Karpas-422 (cell line): ENCODE measurements at regions not wholly inside any gene's neighbourhood (a gene's known extent, or its start where the extent isn't known, plus 50 kb on each side); places are given as distances from the start of the nearest gene placed in this dataset.
"Not testable (repeated sequence)": the region's sequence is repeated elsewhere in the genome, so short reads cannot be mapped to it uniquely, and the experiment has no call there.

ENCODE experiments used
- DNase-seq: peaks from one replicate; pipeline ENCODE4 v3.0.0-alpha.2; 2015
- H2AFZ ChIP-seq: fragments of 200-600 bp; sonication (generic); 2 replicates; pipeline ENCODE4 v1.6.1; 2014; ENCODE audit warnings: antibody characterized with exemption, low read length, mixed read lengths
- H3K27ac ChIP-seq: fragments of 200-600 bp; sonication (generic); 2 replicates; pipeline ENCODE4 v1.5.1; 2014; ENCODE audit warnings: mild to moderate bottlenecking, low read length, moderate library complexity
- H3K27me3 ChIP-seq: fragments of 200-600 bp; sonication (generic); 2 replicates; pipeline ENCODE4 v1.6.1; 2014; ENCODE audit warnings: low read length, mixed read lengths
- H3K36me3 ChIP-seq: fragments of 200-600 bp; sonication (generic); 2 replicates; pipeline ENCODE4 v1.6.1; 2014; ENCODE audit warnings: low read length, mixed read lengths; ENCODE audit not compliant: insufficient read depth
- H3K4me1 ChIP-seq: fragments of 200-600 bp; sonication (generic); 2 replicates; pipeline ENCODE4 v1.6.1; 2014; ENCODE audit warnings: mild to moderate bottlenecking, low read length, mixed read lengths
- H3K4me2 ChIP-seq: fragments of 200-600 bp; sonication (generic); 2 replicates; pipeline ENCODE4 v1.6.1; 2014; ENCODE audit warnings: low read length, low read depth, mild to moderate bottlenecking; ENCODE audit not compliant: poor library complexity, severe bottlenecking
- H3K4me3 ChIP-seq: fragments of 200-600 bp; sonication (generic); 2 replicates; pipeline ENCODE4 v1.5.1; 2014; ENCODE audit warnings: mild to moderate bottlenecking, antibody characterized with exemption, low read length, mixed read lengths
- H3K79me2 ChIP-seq: fragments of 200-600 bp; sonication (generic); 2 replicates; pipeline ENCODE4 v1.6.1; 2014; ENCODE audit warnings: mild to moderate bottlenecking, low read length, mixed read lengths
- H3K9ac ChIP-seq: fragments of 200-600 bp; sonication (generic); 2 replicates; pipeline ENCODE4 v1.6.0; 2014; ENCODE audit warnings: low read length
- H3K9me2 ChIP-seq: fragments of 200-600 bp; sonication (generic), shearing (Covaris generic); replicated peaks from 2 replicates; pipeline ENCODE4 v1.6.0; 2014; ENCODE audit warnings: mild to moderate bottlenecking, low read length, moderate library complexity; ENCODE audit not compliant: insufficient read depth
- H3K9me3 ChIP-seq: fragments of 300-700, 200-600 bp; sonication (generic); 2 replicates; pipeline ENCODE4 v1.6.1; 2014; ENCODE audit warnings: low read length, mixed read lengths
- H4K20me1 ChIP-seq: fragments of 200-600 bp; sonication (generic); 2 replicates; pipeline ENCODE4 v1.6.1; 2014; ENCODE audit warnings: mild to moderate bottlenecking, antibody characterized with exemption, low read length, low read depth; ENCODE audit not compliant: insufficient read depth

GRCh38 chr2:34534341-34534740 lies 935.2 kb upstream of the FAM98A start:
- no peak for DNase-seq
- Histone ChIP-seq H3K4me3 (no peak overlapping the region), H3K9me2 (no peaks in the 10 kb centered on the region), H3K9ac (no peak overlapping the region), H3K27ac (no peak overlapping the region), H4K20me1 (no peaks in the 10 kb centered on the region), H3K4me2 (no peak overlapping the region), H3K79me2 (no peaks in the 10 kb centered on the region), H3K27me3 (no peaks in the 10 kb centered on the region), H3K4me1 (no peaks in the 10 kb centered on the region), H3K36me3 (no peaks in the 10 kb centered on the region), H3K9me3 (peaks cover 5% of the 10 kb centered on the region; the same call in 1 of the 2 replicates), H2AFZ (no peak overlapping the region)

- Histone ChIP-seq H3K4me3 (no peak overlapping the region), H3K79me2 (no peaks in the 10 kb centered on the region), H4K20me1 (no peaks in the 10 kb centered on the region), H3K27ac (no peak overlapping the region), H3K4me1 (no peaks in the 10 kb centered on the region), H3K9me2 (no peaks in the 10 kb centered on the region), H3K36me3 (no peaks in the 10 kb centered on the region), H2AFZ (no peak overlapping the region), H3K27me3 (no peaks in the 10 kb centered on the region), H3K9ac (no peak overlapping the region), H3K4me2 (no peak overlapping the region), H3K9me3 (peaks cover 3% of the 10 kb centered on the region; the same call in 1 of the 2 replicates)
- DNase-seq, result no peak
Observed at GRCh38 chr2:34533585-34534183, 934.6 kb upstream of the FAM98A start.

- DNase-seq, result no peak
- Histone ChIP-seq H3K9ac (no peak overlapping the region), H3K4me2 (no peak overlapping the region)
Observed at GRCh38 chr2:34529965-34530364, 930.9 kb upstream of the FAM98A start.

GRCh38 chr2:34523958-34524514 lies 924.9 kb upstream of the FAM98A start:
- no peaks in the 10 kb centered on the region for H3K79me2 ChIP-seq
- no peaks in the 10 kb centered on the region for H4K20me1 ChIP-seq
- H3K36me3 ChIP-seq, result no peaks in the 10 kb centered on the region
- no peak overlapping the region for H3K27ac ChIP-seq
- peaks cover 9% of the 10 kb centered on the region for H3K9me3 ChIP-seq
- no peak overlapping the region for H3K4me2 ChIP-seq
- no peaks in the 10 kb centered on the region for H3K9me2 ChIP-seq
- H2AFZ ChIP-seq, result no peak overlapping the region
- H3K4me3 ChIP-seq, result no peak overlapping the region
- no peak for DNase-seq
- no peaks in the 10 kb centered on the region for H3K4me1 ChIP-seq
- no peaks in the 10 kb centered on the region for H3K27me3 ChIP-seq
- H3K9ac ChIP-seq, result no peak overlapping the region

More at GRCh38 chr2:34529965-34530364, 930.9 kb upstream of the FAM98A start:
- Histone ChIP-seq H2AFZ (no peak overlapping the region), H3K9me2 (no peaks in the 10 kb centered on the region), H3K4me1 (no peaks in the 10 kb centered on the region), H3K4me3 (no peak overlapping the region), H3K27ac (no peak overlapping the region), H3K36me3 (no peaks in the 10 kb centered on the region), H4K20me1 (no peaks in the 10 kb centered on the region), H3K9me3 (no peaks in the 10 kb centered on the region), H3K79me2 (no peaks in the 10 kb centered on the region), H3K27me3 (no peaks in the 10 kb centered on the region)

- H3K9ac ChIP-seq, result no peak overlapping the region
- H4K20me1 ChIP-seq, result no peaks in the 10 kb centered on the region
- no peak overlapping the region for H3K4me3 ChIP-seq
Observed at GRCh38 chr2:34519659-34520058, 920.6 kb upstream of the FAM98A start.

GRCh38 chr2:34498561-34498960 lies 899.5 kb upstream of the FAM98A start:
- Histone ChIP-seq H3K9ac (no peak overlapping the region), H3K79me2 (no peaks in the 10 kb centered on the region), H3K36me3 (no peaks in the 10 kb centered on the region), H3K9me2 (no peaks in the 10 kb centered on the region), H3K9me3 (no peaks in the 10 kb centered on the region), H3K4me1 (no peaks in the 10 kb centered on the region), H2AFZ (no peak overlapping the region), H3K4me3 (no peak overlapping the region), H3K27me3 (no peaks in the 10 kb centered on the region), H3K4me2 (no peak overlapping the region), H4K20me1 (no peaks in the 10 kb centered on the region), H3K27ac (no peak overlapping the region)
- DNase-seq, result no peak

More at GRCh38 chr2:34519659-34520058, 920.6 kb upstream of the FAM98A start:
- H3K36me3 ChIP-seq, result no peaks in the 10 kb centered on the region
- no peak overlapping the region for H3K4me2 ChIP-seq
- H3K4me1 ChIP-seq, result no peaks in the 10 kb centered on the region
- H3K9me3 ChIP-seq, result peaks cover 17% of the 10 kb centered on the region
- no peak overlapping the region for H3K27ac ChIP-seq
- no peaks in the 10 kb centered on the region for H3K9me2 ChIP-seq
- H2AFZ ChIP-seq, result no peak overlapping the region
- no peaks in the 10 kb centered on the region for H3K27me3 ChIP-seq
- H3K79me2 ChIP-seq, result no peaks in the 10 kb centered on the region
- DNase-seq, result no peak

GRCh38 chr2:34494192-34494591 lies 895.1 kb upstream of the FAM98A start:
- not testable (repeated sequence) for H3K4me2 ChIP-seq

GRCh38 chr2:34492561-34493455 lies 893.7 kb upstream of the FAM98A start:
- no peaks in the 10 kb centered on the region for H3K9me3 ChIP-seq
- no peaks in the 10 kb centered on the region for H3K4me1 ChIP-seq
- no peak for DNase-seq
- H3K27me3 ChIP-seq, result no peaks in the 10 kb centered on the region
- H2AFZ ChIP-seq, result no peak overlapping the region
- no peaks in the 10 kb centered on the region for H4K20me1 ChIP-seq
- no peaks in the 10 kb centered on the region for H3K36me3 ChIP-seq
- no peaks in the 10 kb centered on the region for H3K9me2 ChIP-seq
- no peaks in the 10 kb centered on the region for H3K79me2 ChIP-seq
- no peak overlapping the region for H3K27ac ChIP-seq
- H3K4me2 ChIP-seq, result no peak overlapping the region
- H3K9ac ChIP-seq, result no peak overlapping the region
- no peak overlapping the region for H3K4me3 ChIP-seq

More at GRCh38 chr2:34494192-34494591, 895.1 kb upstream of the FAM98A start:
- not testable (repeated sequence) for H3K4me1 ChIP-seq, H3K4me3 ChIP-seq, H4K20me1 ChIP-seq, DNase-seq, H3K36me3 ChIP-seq, H3K9me3 ChIP-seq, H3K27ac ChIP-seq, H2AFZ ChIP-seq, H3K79me2 ChIP-seq, H3K9ac ChIP-seq, H3K9me2 ChIP-seq, H3K27me3 ChIP-seq
